HG03064 (cell line): ENCODE measurements at regions not wholly inside any gene's neighbourhood (a gene's known extent, or its start where the extent isn't known, plus 50 kb on each side); places are given as distances from the start of the nearest gene placed in this dataset.

Experiments used
- ATAC-seq: cut with Tn5 transposase; IDR thresholded peaks from one replicate; pipeline ENCODE4 v1.9.1; 2021; ENCODE audit warnings: low read depth; ENCODE audit not compliant: unreplicated experiment

GRCh38 chr6:6518631-6519427 lies 69.7 kb upstream of the LY86 start:
- no peak for ATAC-seq

- no peak for ATAC-seq
Observed at GRCh38 chr6:6521961-6522482, 66.5 kb upstream of the LY86 start.

- ATAC-seq = no peak
Observed at GRCh38 chr6:6522709-6523108, 65.8 kb upstream of the LY86 start.

- ATAC-seq = no peak
Observed at GRCh38 chr6:6524951-6525350, 63.6 kb upstream of the LY86 start.

GRCh38 chr6:6525933-6526332 lies 62.6 kb upstream of the LY86 start:
- no peak for ATAC-seq

- ATAC-seq = no peak
Observed at GRCh38 chr6:6529275-6529674, 59.2 kb upstream of the LY86 start.

- no peak for ATAC-seq
Observed at GRCh38 chr6:6533176-6533575, 55.3 kb upstream of the LY86 start.

- ATAC-seq = no peak
Observed at GRCh38 chr6:6534399-6534798, 54.1 kb upstream of the LY86 start.

- ATAC-seq = no peak
Observed at GRCh38 chr6:6537488-6538260, 50.8 kb upstream of the LY86 start.

- no peak for ATAC-seq
Observed at GRCh38 chr6:6538261-6538660, 50.3 kb upstream of the LY86 start.
